ENCODE measurements at regions not wholly inside any gene's neighbourhood (a gene's known extent, or its start where the extent isn't known, plus 50 kb on each side); places are given as distances from the start of the nearest gene placed in this dataset.

DNA sequence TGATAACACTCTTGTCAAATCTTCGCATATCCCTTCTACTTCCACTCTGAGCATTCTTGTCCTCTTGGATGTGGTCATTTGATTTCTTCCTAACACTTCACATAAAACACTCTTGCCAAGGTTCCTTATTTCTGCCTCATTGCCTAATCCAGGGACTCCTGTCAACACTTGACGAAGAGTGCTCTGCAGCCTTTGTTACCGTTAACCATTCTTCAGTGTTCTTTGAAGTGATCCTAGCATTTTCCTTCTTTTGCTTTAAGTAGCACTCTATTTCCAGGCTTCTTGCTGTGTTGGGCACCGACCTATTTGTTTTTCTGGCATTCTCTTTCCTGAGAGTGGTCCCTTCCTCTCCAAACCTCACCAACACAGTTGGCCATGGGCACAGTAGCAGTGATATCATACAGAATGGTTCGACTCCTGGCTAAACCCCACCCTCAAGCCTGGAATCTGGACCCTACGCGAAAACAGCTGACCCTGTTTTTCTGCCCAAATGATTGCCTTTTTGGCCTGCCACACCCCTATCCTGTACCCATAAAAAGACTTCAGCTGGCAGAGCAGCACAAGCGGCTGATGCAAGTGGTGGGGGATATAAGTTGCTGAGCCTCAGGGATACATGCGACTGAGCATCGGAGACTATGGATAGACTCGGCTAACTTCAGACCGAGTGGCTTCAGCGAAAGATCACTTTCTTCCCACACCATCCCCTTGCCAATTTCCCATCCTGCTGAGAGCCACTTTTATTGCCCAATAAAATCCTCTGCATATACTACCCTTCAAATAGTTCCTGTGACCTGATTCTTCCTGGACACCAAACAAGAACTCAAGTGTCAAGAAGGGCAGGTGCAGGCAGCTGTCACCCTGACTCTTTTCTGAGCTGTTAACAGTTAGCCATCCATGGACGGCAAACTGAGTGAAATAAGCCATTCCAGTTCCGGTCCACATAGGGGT, 820.6 kb downstream of the CCSER2 start:
- WGBS, 2 donors = 55 to 72% methylated on average over 12 to 15 of the region's 15 CpGs
- intact Hi-C loops (cut with DNase I) = no loop called here

DNA sequence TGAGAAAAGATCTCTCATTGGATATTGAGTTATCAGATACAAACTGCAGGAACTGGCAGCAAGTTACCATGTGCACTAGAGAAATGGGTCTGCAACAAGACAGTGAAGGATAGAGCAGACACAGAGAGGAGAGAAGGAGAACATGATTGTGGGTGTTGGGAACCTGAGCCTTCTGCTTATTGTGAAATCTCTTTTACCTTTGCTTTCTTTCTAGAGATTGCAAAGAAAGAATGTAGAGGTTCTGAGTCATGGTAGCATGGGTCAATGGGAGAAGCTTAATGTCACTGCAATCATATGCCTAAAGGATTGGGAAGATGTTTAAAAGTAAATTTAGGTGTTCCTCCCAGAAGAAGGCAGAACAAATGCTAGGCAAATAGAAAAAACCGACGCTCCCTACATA, 821.4 kb downstream of the CCSER2 start:
- H3K4me1 ChIP-seq = no peaks in the 10 kb centered on the region
- H3K27ac ChIP-seq = no peak overlapping the region
- WGBS, 2 donors = 59 to 67% methylated on average over 2 of the region's 2 CpGs
- TF ChIP-seq POLR2A (IDR thresholded peaks at IDR 0.05) = no peak
- TF ChIP-seq, protein P1, sequence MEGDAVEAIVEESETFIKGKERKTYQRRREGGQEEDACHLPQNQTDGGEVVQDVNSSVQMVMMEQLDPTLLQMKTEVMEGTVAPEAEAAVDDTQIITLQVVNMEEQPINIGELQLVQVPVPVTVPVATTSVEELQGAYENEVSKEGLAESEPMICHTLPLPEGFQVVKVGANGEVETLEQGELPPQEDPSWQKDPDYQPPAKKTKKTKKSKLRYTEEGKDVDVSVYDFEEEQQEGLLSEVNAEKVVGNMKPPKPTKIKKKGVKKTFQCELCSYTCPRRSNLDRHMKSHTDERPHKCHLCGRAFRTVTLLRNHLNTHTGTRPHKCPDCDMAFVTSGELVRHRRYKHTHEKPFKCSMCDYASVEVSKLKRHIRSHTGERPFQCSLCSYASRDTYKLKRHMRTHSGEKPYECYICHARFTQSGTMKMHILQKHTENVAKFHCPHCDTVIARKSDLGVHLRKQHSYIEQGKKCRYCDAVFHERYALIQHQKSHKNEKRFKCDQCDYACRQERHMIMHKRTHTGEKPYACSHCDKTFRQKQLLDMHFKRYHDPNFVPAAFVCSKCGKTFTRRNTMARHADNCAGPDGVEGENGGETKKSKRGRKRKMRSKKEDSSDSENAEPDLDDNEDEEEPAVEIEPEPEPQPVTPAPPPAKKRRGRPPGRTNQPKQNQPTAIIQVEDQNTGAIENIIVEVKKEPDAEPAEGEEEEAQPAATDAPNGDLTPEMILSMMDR (IDR thresholded peaks at IDR 0.05) = no peak
- no peaks in the 10 kb centered on the region for H3K27me3 ChIP-seq
- intact Hi-C loops (cut with DNase I) = no loop called here
- H3K4me3 ChIP-seq = no peak overlapping the region
- no peak for DNase-seq
- no peaks in the 10 kb centered on the region for H3K36me3 ChIP-seq
- no peaks in the 10 kb centered on the region for H3K9me3 ChIP-seq

More for the DNA sequence above, 820.6 kb downstream of the CCSER2 start:
- DNase-seq = no peak
- Histone ChIP-seq H3K27ac (no peak overlapping the region), H3K4me3 (no peak overlapping the region), H3K36me3 (no peaks in the 10 kb centered on the region), H3K9me3 (no peaks in the 10 kb centered on the region), H3K4me1 (no peaks in the 10 kb centered on the region), H3K27me3 (no peaks in the 10 kb centered on the region)
- TF ChIP-seq, protein P1 (IDR thresholded peaks at IDR 0.05) = no peak
- no peak for TF ChIP-seq POLR2A (IDR thresholded peaks at IDR 0.05)

DNA sequence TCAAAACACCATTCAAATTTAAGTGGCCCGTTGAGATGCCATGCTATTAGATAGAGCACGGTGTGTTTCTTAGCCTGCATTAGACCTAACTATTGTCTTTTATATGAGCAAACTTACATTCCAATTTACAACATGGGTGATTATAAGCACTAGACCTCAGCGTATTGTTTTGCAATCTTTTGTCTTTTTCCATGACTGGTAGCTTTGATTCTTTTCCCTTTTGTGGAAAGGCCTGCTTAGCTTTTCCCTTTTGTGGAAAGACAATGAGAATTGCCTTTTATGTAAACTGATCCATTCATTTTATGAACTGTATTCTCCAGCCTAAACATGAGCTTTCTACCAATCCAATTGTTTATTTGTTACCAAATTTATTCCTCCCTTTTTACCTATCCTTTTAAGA, 823.1 kb downstream of the CCSER2 start:
- Histone ChIP-seq H3K27me3 (no peaks in the 10 kb centered on the region), H3K4me1 (no peaks in the 10 kb centered on the region), H3K4me3 (no peak overlapping the region), H3K27ac (no peak overlapping the region), H3K36me3 (no peaks in the 10 kb centered on the region), H3K9me3 (no peaks in the 10 kb centered on the region)
- no peak for TF ChIP-seq POLR2A (IDR thresholded peaks at IDR 0.05)
- TF ChIP-seq, protein P1 (IDR thresholded peaks at IDR 0.05) = no peak
- DNase-seq = no peak
- whole genome bisulfite sequencing, 2 donors = 64 to 74% methylated on average over 3 of the region's 3 CpGs
- intact Hi-C loops (cut with DNase I) = no loop called here

DNA sequence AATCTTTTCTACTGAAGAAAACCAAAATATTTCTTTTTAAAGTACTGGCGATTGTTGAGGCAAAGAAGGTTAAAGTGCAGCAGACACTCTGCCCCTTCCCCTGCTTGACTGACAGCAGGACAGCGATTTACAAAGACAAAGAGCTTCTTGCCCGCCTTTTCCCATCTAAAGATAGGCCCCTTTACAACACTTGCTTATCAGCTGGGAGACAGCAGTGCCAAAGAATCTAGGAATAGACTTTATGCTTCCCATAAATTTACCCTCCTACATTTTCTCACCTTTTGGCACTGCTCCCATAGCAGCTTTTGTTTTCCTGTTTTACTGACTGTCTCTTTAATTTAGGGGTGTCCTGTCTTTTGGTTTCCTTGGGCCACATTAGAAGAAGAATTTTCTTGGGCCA, 824.1 kb downstream of the CCSER2 start:
- intact Hi-C loops (cut with DNase I) = no loop called here
- no peak overlapping the region for H3K4me3 ChIP-seq
- 38 to 39% methylated on average over 3 of the region's 3 CpGs for whole genome bisulfite sequencing, 2 donors

DNA sequence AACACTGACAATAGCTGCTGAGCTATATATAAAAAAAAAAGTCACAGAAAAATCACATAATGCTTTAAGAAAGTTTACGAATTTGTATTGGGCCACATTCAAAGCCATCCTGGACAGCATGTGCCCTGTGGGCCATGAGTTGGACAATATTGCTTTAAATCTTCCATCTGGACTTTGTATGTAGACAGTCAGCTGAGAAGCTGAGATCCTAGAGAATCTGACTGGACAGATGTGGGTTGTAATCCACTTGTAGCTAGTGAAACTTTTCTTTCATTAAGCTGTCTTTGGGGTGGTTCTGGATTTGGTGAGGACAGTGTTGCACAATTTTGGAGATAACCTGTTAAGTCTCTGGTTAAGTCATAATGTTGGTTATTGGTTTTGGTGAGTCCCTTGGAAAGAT, 824.5 kb downstream of the CCSER2 start:
- Histone ChIP-seq H3K36me3 (no peaks in the 10 kb centered on the region), H3K4me1 (no peaks in the 10 kb centered on the region), H3K4me3 (no peak overlapping the region), H3K9me3 (no peaks in the 10 kb centered on the region), H3K27me3 (no peaks in the 10 kb centered on the region), H3K27ac (no peak overlapping the region)
- intact Hi-C loops (cut with DNase I) = no loop called here
- no peak for TF ChIP-seq POLR2A (IDR thresholded peaks at IDR 0.05)
- TF ChIP-seq, protein P1 (IDR thresholded peaks at IDR 0.05) = no peak
- 46 to 82% methylated on average over 1 of the region's 1 CpG for WGBS, 2 donors
- DNase-seq = no peak

More for the DNA sequence above, 824.1 kb downstream of the CCSER2 start:
- no peak for DNase-seq
- H3K27ac ChIP-seq = no peak overlapping the region
- TF ChIP-seq, protein P1 (IDR thresholded peaks at IDR 0.05) = no peak
- no peak for TF ChIP-seq POLR2A (IDR thresholded peaks at IDR 0.05)
- no peaks in the 10 kb centered on the region for H3K9me3 ChIP-seq
- no peaks in the 10 kb centered on the region for H3K27me3 ChIP-seq
- H3K4me1 ChIP-seq = no peaks in the 10 kb centered on the region
- H3K36me3 ChIP-seq = no peaks in the 10 kb centered on the region
